RPMI7951 (cell line): ENCODE measurements at regions not wholly inside any gene's neighbourhood (a gene's known extent, or its start where the extent isn't known, plus 50 kb on each side); places are given as distances from the start of the nearest gene placed in this dataset.

ENCODE experiments used
- DNase-seq: peaks from one replicate; pipeline ENCODE4 v3.0.0-alpha.2; 2012; ENCODE audit warnings: low read depth

DNA sequence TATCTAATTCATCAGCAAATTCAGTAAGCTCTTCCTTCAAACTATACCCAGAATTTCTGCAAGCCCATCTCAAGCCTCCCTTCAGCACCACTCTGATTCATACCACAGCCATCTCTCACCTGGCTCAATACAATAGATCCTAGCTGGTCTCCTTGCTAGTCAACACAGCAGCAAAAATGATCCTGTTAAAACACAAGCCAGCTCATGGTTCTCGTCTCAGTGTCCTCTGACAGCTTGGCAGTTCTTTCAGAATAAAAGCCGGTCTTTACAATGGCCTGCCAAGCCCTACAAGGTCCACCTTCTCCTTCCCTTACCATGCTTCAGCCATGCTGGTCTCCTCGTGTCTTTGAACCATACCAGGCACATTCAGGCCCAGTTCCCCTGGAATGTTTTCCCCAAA is 296.9 kb upstream of the RND3 start:
- DNase-seq = no peak

DNA sequence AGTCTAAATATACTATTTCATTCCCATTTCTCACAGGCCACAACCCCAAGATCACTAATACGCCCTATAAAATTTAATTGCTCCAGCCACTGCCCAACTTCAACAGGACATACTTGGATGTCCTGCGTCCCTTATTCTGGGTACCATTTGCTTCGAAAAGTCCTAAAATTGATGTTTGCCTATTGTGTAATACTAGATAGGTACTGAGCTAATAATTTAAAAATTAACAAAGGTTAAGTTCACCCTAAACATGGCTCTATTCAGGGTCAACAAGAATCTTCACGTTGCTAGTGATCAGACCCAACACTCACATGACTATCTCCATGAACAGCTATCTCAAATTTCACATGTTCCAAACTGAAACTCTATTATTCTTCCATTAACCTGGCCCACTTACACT is 296.4 kb upstream of the RND3 start:
- no peak for DNase-seq

DNA sequence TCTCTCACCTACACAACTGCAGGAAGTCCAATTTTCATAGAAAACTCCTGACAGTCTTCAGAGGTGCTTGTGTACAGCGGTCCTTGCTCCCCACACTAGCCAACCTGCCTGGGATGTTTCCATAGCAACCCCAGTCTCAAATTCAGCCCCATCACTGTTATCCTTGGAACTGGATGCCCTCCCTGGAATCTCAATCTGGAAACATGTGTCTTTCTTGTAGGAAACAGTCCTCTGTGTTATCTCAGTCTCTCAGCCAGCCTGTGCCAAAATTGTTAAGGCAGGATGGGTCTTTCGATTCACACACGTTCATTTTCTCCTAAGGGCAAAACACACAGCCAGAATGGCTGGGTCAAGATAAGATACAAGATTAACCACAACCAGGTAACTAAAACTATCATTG is 295.5 kb upstream of the RND3 start:
- DNase-seq = no peak

DNA sequence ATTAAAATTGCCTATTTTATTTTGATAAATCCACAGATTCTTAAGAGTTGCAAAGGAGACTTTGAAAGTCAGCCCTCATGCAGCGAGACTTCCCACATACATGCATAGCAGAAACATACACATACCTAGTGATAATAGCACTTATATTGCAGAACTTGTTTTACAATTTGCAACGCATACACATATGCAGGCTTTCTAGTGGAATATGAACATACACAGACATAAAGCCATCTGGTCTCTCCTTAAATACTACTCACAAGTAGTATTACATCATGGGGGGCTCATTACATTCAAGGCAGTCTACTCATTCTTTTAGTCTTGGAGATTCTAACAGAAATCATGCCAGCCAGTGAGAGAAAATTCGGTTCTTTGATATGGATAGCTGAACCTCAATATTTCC is 295.1 kb upstream of the RND3 start:
- no peak for DNase-seq

DNA sequence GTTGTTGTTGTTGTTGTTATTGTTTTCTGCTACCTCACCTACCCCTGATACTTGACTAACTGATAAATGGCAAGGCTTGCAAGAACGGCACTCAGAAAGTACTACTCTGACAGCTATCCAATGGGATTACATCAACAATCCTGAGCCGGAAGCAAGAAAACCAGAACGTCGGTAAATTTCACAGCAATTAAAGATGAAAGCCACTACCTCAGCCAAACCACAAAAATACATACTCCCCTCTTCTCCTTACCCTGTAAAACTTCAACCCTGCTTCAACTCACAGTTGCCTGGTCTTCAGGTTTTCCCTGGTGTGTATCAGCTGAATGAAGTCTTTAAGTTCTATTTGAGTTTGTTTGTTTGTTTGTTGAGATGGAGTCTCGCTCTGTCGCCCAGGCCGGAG is 293.7 kb upstream of the RND3 start:
- DNase-seq = peak; percentile 1

DNA sequence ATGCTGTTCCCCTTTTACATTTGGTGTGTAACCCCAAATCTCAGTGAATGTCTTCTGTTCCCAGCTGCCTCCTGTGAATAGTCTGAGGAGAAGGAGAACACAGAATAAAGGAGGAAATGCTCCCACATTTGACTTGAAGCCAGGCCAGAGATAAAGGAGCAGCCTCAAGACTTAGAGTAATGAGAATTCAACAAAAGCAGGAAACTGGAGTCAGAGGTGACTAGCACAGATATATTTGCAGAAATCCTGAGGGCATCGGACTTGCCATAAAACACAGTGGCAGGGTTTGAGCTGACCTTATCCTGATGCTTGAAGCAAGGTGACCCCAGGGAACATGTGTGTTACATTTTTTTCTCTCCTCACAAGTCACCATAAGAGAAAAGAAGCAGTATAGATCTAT is 291.4 kb upstream of the RND3 start:
- DNase-seq = no peak

DNA sequence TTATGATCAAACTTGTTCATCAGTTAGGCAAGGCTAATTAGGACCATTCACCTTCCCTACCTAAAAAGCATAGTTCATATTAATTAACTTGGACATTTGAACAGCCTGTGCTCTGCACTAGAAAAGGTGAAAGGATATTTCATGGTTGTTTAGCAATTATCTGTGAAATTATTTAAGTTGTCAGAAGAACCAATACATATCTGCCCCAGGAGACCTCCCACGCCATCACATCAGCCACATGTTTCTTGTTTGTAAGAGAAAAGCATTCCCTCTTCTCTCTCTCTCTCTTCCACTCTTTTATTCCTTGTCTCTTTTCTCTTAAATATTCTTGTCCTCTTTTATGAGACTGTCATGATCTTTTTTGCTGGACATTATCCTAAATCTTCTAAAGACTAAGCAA is 282.0 kb upstream of the RND3 start:
- no peak for DNase-seq

DNA sequence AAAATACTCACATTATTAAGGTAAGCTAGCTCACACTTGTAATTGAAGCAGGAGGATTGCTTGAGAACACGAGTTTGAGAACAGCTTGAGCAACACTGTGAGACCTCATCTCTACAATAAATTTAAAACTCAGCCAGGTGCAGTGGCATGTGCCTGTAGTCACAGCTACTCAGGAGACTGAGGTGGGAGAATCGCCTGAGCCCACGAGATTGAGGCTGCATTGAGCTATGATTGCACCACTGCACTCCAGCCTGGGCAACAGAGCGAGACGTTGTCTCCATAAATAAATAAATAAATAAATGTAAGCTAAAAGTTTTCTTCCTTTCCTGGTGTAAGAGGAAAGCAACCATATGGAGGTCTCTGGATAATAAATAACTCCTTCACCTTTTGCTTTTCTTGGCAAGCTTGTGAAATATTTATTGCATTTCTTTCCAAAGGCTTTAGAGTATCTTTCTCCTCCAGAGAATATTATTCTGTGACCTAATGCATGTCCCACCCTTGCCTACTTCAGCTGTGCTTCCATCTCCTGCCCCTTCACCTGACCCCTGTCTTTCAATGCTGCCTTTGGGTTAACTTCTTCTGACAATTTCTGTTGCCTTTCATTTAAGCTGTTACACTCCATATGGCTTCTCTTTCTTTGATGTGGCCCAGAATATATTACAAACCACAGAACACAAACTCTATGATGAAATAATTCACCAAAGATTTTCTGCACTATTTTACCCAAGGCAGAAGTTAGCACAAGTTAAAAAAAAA is 280.7 kb upstream of the RND3 start:
- no peak for DNase-seq

DNA sequence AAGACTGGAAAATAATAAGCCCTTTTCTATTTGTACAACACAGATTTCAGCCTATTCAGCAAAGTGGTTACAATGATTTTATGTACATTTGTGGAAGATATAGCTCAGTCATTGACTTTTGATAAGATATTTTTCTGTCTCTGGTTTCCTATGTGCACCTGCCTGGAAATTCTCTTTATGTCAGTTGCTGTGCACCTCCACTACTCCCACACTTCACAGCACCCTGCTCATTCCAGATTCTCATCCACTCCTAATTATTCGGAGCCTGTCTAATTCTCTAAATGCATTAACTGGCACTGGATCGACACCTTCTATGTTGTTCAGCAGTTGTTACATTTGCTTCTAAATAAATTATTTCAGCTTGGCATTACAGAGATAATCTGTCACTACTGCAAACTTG is 275.1 kb upstream of the RND3 start:
- DNase-seq = no peak

DNA sequence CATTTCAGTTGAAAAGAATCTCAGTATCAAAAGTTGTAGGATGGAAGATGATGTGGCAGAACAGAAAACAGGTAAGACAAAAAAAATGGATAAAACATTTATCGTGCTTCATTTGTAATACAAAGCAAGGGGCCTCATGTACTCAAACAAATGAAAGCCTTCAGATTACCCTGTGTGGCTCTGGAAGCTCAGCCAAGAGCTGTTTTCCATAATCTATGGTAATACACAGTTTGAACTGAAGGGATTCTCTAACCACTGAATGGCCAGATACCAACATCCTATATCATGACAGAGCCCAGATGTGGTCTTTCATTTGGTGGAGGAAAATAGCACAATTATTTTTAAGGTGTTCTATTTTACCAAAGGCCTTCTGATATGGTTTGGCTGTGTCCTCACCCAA is 272.1 kb upstream of the RND3 start:
- no peak for DNase-seq

DNA sequence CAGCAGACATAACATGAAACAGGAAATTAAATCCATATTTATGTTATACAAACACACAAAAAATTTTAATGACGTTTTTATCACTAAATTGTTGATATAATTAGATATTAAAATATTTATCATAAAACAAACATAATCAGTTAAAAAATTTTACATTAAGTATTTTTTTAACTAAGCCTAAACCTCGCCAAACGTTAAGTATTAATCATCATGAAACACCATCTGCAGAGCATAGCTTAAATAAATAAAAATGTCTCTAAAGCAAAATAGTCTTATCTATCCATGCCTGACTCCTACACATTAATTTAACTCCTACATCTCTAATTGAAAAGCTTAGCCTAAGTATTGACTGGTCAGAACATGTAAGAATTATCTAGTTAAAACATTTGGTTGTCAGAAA is 271.6 kb upstream of the RND3 start:
- DNase-seq = no peak

DNA sequence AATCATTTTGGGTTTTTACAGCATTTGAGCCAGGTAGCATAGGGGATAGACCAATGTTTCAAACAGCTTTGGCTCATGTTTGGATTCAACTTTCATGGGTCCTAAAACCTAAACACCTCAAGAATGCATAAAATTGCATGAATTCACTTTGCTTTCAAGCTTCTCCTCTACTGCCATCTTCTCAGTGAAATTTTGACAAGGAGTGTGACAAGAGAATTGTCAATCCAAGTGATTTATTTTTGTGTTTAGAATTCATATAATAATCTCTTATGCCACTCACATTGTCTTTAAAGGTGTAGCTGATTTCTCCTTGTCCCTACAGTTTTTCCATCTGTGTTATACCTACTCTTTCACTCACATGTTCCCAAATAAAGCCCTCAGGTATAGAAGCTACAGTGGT is 264.8 kb upstream of the RND3 start:
- no peak for DNase-seq

DNA sequence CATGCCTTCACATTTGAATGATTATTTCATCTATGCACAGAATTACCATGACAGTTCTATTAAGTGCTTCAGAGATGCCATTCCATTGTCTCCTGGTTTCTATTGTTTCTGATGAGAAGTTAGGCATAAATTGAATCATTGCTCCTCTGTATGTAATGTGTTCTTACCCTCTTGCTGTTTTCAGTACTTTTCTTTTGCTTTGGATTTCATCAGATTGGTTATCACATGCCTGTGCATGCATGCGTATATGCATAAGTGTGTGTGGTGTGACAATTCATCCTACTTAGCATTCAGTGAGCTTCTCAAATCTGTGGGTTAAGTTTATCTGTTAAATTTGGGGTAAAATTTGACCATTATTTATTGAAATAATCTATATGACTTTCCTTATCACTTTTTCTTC is 263.3 kb upstream of the RND3 start:
- no peak for DNase-seq

DNA sequence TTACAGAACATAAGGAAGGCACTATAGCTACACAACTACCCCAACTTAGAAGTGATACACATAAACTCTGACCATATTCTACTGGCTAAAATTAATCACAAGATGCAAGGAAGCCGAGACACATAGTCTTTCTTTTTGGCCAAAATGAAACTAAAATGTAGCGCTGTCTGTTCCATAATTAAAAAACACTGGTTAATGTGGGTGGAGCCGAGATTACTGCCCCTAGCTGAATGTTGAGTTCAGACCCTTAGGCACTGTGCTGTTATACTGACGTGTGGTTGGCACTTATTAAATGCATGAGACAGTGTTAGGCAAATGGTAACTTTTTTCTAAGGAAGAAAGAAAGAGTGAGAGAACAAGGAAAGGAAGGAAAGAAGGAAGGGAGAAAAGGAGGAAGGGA is 254.6 kb upstream of the RND3 start:
- peak; percentile 35 for DNase-seq

DNA sequence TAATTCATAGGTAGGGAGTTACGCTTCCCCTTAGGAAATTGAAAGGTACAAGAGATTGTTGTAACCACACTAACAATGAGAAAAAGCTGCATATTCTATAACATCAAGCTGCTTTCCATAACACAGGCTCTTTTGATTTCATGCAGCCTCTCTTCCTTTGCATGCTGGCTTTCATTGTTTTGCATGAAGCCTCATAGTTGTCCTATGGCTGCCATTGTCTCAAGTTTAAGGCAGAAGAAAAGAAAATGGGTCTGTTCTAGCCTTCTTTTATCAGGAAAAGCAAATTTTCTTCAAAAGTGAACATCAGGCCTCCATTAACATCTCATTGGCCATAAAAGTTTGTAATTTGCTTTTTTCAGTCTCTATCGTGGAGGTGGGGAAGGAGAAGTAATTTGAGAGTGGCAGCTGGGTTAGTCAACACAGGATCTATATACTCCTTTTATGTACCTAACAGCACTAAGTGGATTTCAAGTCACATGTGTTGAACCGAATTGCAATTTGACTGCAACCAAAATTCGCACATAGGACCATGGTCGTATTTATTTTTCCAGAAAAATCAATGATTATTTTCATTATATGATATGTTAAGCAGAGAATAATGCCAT is 248.5 kb upstream of the RND3 start:
- no peak for DNase-seq

DNA sequence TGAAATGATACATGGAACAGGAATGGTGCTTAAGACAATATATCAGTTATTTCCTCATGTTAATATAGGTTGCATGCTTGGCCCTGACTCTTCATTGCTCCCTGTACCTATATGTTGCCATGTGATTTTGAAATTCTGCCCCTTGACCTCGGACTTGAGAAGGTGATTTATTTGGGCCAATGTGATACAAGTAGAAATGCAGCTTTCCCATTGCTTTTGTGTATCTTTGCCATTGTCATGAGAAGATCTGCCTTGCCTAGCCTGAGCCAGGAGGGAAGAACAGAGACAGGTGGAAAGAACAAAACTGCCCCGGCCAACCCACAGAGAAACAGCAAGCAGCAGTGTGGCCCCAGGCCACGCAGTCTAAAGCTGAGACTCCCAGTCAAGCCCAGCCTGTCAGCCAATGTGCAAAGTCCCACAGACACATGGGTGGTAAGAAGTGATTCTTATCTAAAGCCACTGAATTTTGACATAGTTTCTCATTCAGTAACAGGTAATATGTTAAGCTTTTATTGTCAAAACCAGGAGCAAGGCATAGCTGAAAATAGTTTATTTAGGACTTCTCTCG is 245.7 kb upstream of the RND3 start:
- DNase-seq = no peak

DNA sequence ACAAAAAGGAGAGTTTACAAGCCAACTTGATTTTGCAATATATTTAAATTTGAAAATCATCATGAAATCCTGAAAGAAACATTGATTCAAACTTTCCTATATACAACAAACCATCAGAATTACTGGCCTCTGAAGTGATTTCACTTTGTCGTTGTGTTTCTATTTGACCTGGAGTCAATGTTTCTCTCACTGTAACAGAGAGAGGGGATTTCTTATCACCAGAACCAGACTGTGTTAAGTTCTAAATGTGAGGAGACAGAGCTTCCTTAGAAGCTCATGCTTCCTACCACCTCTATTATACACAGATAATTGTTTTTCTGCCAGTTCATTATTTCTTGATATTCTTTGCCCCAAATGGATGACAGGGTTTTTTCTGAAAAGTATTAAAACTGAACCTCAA is 245.0 kb upstream of the RND3 start:
- DNase-seq = no peak

DNA sequence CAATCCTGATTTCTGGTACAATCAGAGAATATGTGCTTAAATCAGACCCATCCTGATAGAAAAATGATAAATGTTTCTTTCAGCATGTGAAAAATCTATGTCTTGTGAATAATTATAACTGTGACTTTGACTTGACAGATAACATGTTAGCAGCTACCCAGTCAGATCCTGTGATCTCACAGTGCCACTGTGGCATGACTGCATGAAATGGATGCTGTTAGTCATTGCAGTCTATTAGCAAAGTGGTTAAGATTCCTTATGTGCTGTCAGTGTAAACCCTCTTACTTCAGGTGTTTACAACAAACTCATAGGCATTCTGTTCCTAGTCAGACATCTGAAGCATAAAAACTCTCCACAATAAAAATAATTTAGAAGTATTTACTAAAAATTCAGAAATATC is 244.6 kb upstream of the RND3 start:
- peak; percentile 13 for DNase-seq

DNA sequence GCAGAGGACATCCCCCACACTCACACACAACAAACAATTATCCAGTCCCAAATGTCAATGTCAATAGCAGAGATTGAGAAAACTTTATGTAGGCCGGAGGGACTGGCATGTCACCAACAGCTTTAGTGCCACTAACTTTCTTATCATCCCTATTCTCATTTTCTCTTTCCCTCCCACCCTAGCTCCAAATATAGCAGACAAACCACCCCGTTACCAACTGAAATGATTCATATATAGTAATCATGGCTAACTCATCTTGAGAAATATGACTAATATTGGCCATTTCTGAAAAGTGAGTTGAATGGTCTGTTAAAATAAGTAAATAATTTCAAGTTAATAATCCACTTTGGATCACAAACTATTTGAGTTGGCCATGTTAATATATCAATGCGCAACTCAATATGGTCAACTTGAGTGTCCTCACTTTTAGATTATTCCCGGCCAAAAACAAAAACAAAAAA is 242.1 kb upstream of the RND3 start:
- DNase-seq = no peak

DNA sequence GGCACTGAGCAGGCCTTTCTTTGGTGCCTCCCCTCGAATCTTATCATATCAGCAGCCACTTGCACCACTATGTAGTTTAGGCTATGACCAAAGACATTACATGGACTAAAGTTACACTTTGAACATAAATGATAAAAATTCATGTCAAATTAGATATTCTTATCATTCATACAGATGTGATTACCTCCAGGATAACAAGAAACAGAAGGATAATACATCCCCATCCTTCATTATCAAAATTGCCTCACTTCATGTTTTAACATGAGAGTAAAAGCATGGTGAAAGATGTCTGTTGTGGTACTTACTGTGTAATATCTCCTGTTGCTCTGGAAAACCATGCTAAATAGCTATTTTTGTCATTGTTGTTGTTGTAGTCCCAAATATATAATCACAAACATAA is 230.8 kb upstream of the RND3 start:
- no peak for DNase-seq

DNA sequence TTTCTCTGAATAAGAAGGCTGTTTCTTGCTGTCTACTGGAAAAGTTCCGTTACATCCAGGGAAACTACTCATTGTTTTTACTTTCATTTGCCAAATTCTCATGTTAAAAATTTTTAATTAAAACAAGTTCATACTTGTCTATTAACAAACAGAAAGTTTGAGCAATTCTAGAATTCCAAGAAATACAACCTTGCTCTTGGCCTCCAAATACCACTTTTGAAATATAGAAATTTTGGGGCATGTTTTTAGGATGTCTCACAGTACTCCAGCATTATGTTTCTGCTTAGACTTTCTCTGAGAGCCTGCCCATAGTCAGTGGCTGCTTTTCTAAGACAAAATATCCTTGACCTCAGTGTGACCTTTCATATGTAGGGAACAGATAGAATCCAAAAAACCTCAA is 228.7 kb upstream of the RND3 start:
- no peak for DNase-seq

DNA sequence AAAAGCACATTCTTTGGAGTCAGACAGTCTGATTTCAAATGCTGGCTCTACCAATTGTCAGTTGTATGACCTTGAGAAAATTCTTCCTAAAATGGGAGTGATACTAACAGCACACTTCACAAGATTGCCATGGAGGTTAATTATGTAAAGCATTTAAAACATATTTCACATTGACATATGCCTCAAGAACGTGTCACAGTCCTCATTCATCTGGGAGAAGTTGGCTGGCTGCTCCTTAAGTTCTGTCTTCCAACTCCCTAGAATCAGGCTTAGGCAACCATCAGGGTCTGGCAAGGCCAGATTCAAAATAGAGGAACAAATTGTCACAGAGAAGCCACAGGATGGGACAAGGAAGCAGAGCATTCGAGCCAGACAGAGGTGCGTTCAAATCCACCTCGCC is 228.0 kb upstream of the RND3 start:
- DNase-seq = no peak

DNA sequence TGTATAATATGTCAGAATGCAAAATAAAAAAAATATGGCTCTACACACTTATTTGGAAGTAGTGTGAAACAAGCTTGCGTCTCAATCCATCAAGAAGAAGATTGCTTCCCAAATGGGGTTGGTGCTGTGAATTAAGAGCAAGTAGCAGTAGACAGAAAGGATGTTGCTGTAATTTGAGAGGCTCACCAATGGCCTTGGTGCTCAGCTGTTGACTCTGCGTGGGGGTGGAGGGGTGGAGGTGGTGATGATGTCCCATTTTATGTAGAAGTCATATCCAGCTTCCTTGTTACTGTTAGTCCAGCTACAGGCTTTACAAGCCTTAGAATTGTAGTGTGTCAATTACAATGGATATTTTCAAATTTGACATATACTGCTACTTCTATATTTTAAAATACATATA is 223.4 kb upstream of the RND3 start:
- no peak for DNase-seq

DNA sequence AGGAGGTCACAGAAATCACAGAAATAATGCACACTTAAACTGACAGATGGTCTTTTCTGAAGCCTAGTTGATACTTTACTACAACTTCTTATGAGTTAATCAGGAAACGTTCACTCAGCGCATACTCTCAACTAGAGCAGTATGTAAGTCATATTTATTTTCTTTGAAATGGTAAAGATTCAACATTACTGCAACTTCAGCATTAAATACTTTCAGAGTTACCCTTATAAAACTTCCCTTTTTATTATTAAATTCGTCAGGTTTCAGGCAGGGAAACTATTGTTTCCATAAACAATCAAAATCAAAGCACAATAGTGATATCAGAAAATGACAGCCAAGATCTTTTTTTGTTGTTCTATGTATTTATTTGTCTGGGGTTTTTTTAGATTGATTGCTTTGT is 222.6 kb upstream of the RND3 start:
- DNase-seq = no peak
